ENCODE measurements at regions not wholly inside any gene's neighbourhood (a gene's known extent, or its start where the extent isn't known, plus 50 kb on each side); places are given as distances from the start of the nearest gene placed in this dataset.

DNA sequence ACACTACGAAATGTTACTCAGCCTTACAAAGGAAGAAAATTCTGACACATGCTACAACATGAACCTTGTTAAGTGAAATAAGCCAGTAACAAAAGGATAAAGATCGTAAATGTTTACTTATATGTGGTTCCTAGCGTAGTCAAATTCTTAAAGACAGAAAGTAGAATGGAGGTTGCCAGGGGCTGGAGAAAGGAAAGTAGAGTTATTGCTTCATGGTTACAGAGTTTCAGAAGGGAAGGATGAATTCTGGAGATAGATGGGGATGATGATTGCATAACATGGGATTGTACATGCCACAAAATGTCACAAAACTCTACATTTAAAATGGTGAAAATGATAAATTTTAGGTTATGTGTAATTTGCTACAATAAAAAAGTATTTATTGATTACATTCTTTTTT, 103.8 kb downstream of the CHD9NB start:
- TF ChIP-seq SP1 (CRISPR knock-in tag; conservative IDR thresholded peaks at IDR 0.05) (no peak), CTCF (IDR thresholded peaks at IDR 0.05) (no peak), NR2C2 (CRISPR knock-in tag; IDR thresholded peaks at IDR 0.05) (no peak), ZBTB21 (CRISPR knock-in tag; IDR thresholded peaks at IDR 0.05; ENCODE audit: borderline replicate concordance) (no peak), ZNF416 (CRISPR knock-in tag; IDR thresholded peaks at IDR 0.05) (no peak), MAX (CRISPR knock-in tag; IDR thresholded peaks at IDR 0.05) (no peak)

Measured in WTC11 (cell line).